ENCODE measurements at regions not wholly inside any gene's neighbourhood (a gene's known extent, or its start where the extent isn't known, plus 50 kb on each side); places are given as distances from the start of the nearest gene placed in this dataset.

- TF ChIP-seq POLR2A (IDR thresholded peaks at IDR 0.05; ENCODE audit: low read depth, low read length) = no peak
- TF ChIP-seq CTCF (IDR thresholded peaks at IDR 0.05; ENCODE audit: extremely low read depth in 1 of 2, insufficient read depth in 1 of 2, low read depth in 1 of 2, low read length in 2 of 2) = no peak
- TF ChIP-seq EZH2 (IDR thresholded peaks at IDR 0.05; ENCODE audit: borderline replicate concordance, low read depth, low read length, severe bottlenecking) = no peak
- no peak for TF ChIP-seq JUN (IDR thresholded peaks at IDR 0.05; ENCODE audit: borderline replicate concordance, insufficient read depth, insufficient read length, low read depth)
- TF ChIP-seq POLR2AphosphoS5 (IDR thresholded peaks at IDR 0.05; ENCODE audit: insufficient read depth, low read depth, low read length) = no peak
Measured at GRCh38 chr12:77133566-77133965, 68.2 kb upstream of the E2F7 start.

Data from endothelial cell of umbilical vein (primary cell).